Stimulated activated CD4-positive, alpha-beta T cell treated with anti-CD3 and anti-CD28 coated beads, Interleukin-12 subunit alpha, Interleukin-12 subunit beta, amount 100 ng/mL, for 4 hours (primary cell): ENCODE measurements at regions not wholly inside any gene's neighbourhood (a gene's known extent, or its start where the extent isn't known, plus 50 kb on each side); places are given as distances from the start of the nearest gene placed in this dataset.

Experiments used
- DNase-seq: peaks from one replicate; pipeline ENCODE4 v3.0.0-alpha.2; 2020

DNA sequence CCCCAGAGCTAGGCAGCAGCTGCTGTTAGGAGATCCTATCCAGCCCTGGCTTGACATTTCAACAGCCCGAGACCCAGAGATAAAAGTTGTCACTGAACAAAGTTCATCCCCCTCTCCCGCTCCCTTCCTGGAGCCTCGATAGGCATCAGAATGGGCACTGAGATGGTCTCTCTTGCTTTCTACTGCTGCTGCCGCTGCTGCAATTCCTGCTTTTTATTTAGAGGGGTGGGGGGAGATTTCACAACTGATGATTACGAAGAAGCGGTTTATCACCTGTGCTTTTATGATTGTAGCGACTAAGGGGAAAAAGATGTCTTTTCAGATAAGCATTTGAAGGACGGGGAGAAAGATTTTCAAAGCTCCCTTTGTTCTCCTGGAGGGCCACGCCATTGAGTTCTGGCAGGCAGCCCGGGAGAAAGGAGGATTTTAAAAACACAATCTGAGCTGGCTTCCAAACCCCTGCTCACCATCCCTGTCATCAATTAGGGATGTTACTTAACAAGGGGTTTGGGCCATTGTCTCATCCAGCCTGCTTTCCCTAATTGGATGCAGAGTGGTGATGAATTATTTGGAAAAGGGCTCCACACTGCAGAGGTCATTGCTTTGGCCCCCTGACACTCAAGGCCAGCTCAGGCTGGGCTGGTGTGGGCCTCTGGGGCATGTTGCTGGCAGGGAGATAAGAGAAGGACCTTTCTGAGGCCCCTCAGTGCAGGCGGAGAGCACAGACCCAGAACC lies 344.7 kb downstream of the BUD13 start:
- DNase-seq: no peak

DNA sequence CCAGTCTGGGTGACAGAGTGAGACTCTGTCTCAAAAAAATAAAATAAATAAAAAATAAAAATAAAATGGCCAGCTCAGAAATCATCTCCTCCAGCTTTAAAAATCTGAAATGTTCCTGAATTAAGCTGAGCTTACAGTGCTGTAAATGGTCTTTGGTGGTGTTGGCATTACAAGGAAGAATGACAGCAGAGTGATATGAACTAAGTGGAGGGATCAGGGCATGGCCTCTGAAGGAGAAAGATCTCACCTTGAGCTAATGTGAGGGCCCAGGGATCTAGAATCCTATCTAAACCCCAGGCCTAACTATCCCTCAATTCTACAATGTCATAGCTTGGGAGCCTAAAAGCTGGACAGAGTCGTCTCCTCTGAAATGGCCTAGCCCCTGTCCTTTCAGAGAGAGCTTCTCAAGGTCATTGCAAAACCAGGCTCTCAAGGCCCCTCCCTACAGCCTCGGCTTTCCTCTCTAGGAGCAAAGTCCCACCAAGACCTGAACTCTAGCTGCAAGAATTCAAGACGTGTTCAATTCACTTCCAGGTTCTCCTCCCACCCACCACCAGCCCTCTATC lies 345.4 kb downstream of the BUD13 start:
- no peak for DNase-seq

DNA sequence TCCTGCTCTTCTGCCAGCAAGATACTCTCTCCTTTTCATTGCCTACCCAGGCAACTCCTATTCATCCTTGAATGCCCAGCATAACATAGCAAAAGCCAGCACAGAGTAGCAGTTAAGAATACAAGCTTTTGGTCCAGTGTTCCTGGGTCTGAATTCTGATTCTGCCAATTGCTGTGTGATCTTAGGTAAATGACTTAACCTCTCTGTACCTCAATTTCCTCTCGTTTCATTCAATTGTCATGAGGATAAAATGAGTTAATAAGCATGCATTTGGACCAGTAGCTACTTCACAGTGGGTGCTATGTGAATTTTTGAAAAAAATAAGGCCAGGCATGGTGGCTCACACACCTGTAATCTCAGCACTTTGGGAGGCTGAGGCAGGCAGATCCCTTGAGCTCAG lies 346.0 kb downstream of the BUD13 start:
- DNase-seq: no peak

DNA sequence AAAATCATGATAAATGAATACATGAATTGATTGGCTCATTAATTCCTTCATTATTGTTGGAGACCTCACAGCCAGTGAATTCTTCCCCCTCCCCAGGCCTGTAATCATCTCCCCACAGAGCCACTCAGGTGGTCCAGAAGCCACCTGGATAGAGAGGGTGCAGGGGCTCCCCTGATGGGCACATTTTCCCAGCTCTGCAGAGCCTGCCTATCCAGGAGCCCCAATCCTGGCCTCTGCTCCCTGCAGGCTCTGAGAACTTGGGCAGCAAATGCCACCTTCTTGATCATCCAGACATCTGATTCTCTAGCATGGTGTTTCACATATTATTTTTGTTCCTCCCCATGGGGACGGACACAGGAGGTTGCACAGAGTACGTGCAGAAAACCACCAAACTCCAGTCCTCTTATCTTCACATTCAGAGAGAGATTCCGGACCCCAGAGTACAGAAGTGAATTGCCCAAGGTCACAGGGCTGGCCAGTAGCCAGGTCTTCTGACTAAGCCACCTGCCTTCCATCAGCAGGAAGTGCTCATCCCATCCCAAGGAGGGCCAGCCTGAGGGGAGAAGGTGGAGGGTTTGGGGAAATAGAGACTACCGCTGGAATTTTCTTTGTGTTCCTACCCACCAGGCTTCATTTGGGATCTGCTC lies 348.0 kb downstream of the BUD13 start:
- no peak for DNase-seq

DNA sequence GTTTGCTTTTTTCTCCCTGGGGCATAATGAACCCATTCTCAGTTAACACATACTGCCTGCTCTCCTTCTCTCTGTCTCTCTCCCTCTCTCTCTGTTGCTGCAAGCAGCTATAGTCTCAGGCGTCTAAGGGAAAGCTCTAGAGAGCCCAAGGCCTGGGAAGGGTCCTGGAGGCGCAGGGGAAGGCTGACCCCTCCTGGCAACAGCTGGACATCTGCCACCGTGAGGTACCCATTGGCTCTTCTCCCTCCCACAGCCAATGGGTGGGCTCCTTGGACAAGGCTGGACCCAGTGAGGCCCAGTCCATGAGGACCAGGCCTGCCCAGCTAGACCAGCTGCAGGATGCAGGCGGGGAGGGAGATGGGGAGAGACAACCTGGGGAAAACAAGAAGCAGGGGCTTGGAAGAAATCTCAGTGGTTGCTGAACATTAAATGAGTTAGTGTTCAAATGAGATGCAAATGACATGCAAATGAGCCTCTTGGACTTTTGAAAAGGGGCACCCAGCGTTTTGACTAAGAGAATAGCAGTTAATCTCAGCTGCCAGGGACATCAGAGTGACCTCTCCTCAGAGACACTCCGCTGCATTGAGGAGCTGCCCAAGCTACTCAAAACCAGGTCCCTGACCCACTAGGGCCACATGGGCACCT lies 349.7 kb downstream of the BUD13 start:
- no peak for DNase-seq

DNA sequence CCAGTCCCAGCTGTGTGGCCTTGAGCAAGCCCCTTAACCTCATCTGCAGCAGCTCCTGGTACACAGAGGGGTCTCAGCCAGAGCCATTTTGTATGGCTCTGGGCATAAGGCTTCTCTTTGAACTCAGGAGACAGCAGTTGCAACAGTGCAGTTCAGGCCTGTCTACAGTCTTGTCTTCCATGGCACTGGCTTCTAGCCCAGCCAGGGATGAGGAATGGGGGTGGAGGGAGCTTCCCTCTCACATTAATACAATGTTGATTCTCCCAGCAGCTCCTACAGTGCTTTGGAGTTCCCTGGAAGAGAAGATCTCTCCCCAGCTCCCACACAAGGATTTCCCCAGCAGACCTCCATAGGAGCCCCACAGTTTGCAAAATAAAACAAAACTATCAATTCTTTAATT lies 350.2 kb downstream of the BUD13 start:
- DNase-seq: no peak

DNA sequence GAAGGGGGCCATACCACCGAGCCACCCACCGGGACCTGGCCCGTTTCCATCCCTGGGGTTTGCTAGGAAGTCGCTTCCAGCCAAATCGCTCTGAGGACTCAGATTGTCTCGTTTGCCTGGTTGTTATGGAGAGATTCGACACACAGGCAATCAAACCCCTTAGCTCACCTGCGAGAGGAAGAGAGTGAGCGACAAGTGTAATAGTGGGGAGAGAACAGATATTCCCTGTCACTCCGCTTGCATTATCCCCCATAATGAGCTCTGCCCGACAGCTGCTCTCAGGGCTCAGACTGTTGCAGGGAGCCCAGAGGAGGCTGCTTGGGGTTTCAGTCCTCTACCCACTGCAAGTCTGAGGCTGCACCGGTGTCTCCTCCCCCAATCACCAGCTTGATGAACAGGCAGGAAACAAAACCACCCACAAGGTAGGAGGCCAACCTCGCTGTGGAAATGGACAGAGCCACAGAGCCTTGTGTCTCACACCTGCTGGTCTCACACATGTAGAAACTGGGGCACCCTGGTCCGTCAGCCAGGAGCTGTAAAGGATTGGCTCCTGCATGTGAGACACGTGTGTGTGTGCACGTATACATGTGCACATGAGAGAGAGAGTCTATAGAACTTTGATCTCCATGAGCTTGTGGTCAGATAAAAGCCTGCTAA lies 351.1 kb downstream of the BUD13 start:
- DNase-seq: no peak

DNA sequence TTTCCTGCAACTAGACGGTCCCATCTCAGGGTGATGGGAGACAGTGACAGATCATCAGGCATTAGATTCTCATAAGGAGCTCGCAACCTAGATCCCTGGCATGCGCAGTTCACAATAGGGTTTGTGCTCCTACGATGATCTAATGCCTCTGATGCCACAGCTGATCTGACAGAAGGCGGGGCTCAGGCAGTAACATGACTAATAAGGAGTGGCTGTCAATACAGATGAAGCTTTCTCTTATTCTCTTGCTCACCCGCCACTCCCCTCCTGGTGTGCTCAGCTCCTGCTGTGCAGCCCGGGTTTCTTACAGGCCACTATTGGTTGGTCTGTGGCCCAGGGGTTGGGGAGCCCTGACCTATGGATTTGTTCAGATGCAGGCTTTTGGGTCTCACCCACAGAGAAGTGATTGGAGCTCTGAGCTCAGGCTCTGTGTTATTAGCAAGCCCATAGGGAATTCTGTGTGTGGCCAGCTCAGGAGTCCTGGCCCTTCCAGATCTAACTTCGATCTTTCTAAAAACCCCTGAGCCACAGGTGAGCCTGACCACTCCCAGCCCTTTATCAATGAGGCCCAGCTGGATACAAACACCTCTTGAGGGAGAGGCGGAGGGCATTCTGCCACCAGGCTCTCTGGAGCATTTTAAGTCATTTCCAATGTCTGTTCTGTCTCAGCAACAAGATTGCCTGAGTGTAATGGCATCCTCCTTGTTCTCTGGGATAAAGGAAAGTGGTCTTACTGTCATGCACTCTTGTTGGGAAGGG lies 351.8 kb downstream of the BUD13 start:
- no peak for DNase-seq

DNA sequence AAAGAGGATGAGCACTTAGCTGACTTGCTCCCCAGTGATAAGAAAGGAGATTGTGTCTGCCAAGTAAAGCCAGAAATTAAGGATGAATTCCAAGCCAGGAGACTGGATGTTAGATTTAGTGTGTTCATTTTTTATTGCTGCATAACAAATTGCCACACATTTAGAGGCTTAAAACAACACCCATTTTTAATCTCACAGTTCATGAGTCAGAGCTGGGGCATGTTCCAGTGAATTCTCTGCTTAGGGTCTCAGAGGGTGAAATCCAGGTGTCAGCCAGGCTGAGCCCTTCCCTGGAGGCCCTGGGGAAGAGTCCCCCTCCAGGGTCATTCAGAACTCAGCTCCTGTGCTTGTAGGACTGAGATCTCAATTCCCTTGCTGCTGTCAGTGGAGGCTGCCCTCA lies 352.8 kb downstream of the BUD13 start:
- no peak for DNase-seq

DNA sequence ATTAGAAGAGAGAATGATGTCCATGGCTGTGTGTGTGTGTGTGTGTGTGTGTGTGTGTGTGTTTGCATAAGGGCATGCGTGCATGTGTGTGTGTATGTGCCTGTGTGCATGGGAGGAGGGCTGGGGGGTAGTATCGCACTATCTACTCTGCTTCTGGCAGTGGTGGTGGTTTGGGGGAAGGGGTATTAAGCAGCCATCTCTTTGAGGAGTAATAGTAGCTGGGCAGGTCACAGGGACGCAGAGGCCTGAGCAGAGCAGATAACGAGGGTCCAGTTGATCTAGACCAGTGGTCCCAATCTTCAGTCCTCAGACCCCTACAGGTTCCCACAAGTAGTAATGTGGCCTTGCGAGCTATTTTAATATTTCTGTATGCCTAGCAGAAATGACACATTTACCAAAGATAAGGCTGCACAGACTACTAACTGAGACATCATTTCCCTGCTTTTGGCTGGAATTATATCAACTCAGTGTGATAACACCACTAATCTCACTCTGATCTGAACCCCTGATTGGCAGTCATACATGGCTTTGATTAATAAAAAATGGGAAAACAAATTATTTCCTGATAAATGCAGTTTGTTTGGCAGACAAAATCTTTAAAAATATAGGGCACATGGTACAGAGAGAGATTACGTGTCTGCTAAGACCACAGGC lies 354.3 kb downstream of the BUD13 start:
- DNase-seq: no peak

DNA sequence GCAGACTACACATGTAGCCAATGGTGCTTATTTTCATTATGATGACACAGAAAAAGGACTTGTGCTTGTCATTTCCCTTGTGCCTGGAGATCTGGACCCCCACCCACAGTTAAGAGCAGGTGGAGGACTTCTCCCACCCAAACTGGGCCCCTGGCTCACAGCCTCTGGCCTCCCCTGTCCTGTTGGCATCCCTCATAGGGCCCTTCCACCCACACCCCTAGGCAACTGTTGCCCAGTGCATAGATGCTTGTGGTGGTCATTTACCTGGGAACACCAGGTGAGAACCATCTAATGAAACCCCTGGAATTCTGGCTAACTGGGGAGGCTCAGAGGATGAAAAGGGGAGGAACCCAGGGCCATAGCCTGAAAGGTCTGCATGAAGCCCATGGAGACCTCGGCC lies 355.9 kb downstream of the BUD13 start:
- DNase-seq: no peak

DNA sequence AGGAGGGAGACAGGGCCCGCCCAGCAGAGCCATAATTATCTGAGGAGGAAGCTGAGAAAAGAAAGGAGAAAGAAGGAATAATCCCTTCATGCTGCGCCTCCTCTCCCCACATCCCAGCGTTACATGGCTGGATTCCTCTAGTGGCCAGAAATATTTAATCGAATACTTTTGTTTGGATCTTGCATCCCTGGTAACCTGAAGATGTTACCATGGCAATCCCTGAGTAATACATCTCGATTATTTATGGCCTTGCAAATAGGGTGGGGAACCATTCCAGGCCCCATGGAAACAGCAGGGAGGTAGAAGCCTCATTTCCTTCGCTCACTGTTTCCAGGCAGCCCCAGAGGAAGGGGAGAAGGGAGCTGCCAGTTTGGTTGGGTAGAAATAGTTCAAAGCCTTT lies 357.7 kb downstream of the BUD13 start:
- DNase-seq: no peak

DNA sequence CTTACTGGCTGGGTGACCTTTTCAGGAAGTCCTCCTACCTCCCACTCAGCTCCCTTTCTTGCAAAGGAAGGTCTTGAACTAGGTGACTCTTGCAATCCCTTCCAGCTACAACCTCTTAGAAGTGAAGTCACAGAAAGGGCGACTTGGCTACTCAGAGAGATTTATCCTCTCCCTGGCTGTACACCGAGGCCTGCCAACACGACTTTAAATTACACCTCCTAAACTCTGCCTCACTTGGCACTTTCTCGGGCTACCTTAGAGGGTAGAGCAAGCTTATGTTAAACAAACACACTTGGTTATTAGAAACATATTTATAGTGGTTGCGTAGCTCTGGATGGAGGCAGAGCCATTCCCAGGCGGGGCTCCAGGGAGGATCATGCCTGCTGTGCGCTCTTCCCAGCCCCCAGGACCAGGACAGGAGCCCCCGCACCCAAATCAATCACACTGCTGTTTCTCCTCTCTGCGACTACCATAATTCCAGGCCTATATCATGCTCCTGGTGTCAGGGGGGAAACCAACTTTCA lies 358.4 kb downstream of the BUD13 start:
- DNase-seq: no peak

DNA sequence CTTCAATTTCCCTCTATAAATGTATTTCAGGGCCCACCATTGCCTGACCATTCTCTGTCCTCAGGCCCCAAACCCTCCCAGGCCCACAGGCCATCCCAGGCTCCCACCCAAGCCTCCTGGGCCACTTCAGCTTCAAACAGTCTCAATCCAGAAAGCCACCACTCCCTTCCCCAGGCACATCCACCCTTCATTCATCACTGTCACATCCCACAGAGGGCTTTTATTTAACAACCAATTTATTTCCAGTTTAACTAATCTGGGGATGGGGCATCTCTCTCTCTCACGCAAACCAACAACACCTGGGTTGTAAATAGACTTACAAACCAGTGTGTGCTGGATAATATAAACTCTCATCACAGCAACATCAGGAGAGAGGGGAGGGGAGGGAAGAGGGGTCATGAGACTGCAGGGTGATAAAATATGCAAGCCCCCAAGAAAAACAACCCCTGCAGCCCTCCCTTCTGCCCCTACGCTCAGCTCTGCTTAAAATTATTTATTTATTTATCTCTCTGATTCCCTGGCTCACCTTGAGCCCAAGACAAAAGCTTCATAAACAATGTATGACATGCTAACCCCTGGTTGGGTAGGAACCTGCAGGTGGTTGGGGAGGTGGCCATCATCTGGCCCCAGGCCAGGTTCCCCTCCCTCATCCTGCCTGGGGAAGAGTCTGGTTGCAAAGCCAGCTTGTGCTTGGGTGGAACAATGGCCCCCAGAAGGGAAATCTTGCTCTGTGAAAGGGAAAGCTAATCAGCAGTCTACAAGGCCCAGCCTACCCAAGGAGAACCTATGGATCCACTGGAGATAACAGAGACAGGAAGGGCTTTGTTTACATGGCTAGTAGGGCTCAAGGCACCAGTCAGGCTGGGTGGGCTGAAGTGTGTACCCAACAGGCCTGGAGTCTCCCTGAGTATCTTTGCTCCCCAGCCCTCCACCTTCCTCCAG lies 359.2 kb downstream of the BUD13 start:
- DNase-seq: no peak

DNA sequence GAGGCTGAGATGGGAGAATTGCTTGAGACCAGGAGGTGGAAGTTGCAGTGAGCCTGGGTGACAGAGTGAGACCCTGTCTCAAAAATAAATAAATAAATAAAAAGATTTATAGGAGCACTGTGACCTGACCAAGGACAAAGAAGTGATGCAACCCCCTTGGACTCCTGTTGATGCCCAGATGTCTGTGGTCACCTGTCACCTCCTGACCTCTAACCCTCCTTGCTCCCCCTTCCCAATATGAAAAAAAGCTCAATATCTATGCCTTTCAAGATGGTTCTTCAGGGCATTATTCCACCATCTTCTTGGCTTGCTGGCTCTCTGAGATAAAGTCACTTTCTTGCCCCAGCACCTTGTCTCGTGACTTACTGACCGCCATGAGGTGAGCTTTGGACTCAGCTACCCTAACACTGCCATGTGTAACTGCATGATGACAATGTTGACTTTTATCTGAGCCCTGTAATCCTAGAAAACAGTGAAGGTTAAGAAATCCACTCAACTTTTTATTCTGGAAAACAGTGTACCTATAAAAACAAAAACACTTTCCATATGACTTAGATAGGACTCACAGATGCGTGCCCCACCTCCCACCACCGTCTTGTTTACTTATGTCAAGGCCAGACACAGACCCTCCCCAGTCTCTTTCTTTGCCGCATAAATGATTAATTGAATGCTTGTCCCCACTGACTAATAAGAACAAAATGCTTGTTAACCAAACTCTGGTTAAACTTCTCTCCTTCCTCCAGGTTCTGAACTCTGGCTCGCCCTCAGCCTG lies 360.5 kb downstream of the BUD13 start:
- DNase-seq: no peak

DNA sequence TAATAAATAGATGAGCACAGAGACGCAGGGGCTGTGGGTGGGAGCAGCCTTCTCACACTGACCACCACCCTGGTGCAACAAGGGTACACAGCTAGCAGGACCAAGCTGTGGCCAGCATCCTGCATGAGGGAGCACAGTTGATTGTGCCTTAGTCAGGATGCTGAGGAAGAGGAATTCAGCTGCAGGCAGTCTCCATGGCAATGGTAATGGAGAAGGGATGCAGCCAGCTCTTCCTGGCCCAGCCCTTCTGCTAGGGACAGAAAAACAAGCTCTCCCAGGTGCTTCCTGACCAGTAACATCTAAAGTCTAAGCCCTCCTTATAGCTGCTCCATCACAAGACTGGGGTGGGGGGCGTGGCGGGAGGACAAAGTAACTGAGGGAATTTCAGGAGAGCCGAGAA lies 363.5 kb downstream of the BUD13 start:
- DNase-seq: no peak

DNA sequence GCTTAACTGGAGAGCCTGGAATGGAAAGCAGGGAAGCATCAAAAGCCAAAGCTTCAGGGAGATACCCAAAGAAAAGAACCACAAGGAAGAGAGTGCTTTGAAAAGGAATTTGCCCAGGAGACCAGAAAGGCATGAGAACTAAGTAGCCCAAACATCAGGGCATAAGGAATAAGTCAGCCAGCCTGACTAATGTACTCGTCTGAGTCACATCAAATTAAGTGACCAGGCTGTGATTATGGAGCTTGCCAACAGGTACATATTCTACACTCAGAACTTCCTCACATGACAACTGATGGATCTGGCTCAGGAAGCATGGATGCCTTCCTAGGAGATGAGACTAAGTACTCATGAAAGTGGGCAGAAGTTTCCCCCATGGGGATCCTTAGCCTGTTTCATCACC lies 366.7 kb downstream of the BUD13 start:
- DNase-seq: no peak

DNA sequence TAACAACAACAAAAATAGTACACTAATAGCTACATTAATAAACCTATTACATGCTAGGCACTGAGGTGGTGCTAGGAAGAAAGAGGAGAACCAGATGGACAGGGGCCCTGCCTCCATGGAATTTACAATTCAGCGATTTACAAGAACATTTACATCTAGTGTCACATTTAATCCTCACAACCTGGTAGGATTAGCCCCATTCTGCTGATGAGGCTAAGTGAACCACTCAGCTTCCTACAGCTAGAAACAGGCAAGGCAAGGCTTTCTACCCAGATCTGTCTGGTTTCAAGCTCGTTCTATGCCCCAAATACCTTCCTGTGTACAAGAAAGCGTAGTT lies 368.4 kb downstream of the BUD13 start:
- no peak for DNase-seq

DNA sequence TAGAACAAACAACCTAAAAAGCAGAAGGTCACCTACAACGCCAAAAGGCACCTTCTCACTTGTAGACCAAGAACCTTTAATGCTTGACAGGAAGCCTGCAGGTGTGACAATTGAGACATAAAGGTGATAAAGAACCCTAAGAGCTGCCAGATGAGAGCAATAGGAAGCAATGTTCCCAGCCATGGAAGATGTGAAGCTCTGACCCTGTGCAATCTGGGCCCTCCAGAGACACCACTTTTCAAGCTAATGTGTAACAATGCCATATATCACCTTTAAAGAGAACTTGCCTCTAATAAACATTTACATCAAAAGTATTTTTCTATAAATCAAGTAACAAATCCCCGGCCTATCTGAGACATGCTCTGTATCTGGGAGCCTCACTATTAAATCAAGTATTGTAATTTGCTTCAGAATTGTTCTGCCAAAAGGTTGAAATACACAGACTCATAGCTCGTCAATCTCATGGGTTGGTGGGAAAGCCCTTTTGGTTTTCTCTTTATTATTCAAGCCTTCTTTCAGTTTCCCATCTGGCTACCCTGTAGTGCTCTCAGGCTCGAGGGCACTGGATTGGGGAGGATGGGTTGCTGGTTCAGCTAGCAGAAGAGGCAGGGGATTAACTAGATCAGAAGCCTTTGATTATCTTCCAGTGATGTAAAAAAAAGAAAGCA lies 368.9 kb downstream of the BUD13 start:
- no peak for DNase-seq

DNA sequence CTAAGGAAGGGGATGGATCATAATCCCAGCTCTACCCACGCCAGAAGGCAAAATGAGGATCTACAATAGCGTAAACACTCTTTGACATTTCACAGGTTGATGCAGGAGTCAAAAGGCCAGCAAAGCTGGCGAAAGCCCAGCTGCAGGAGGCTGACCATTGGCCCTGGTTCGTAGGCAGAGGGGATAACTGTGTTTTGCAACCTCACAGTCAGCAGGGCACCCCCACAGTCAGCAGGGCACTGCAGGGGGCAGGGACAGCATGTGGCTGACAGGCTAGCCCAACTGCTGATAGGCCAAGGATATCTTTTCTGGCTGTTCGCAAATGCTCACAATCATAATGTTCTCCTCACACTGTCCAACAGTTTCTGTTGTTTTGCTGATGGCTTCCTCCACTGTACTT lies 372.7 kb downstream of the BUD13 start:
- no peak for DNase-seq
